Left kidney (tissue), 1 donor: ENCODE measurements at regions not wholly inside any gene's neighbourhood (a gene's known extent, or its start where the extent isn't known, plus 50 kb on each side); places are given as distances from the start of the nearest gene placed in this dataset.
"Not testable (repeated sequence)": the region's sequence is repeated elsewhere in the genome, so short reads cannot be mapped to it uniquely, and the experiment has no call there.

ENCODE experiments used
- DNase-seq: peaks from one replicate; pipeline ENCODE4 v3.0.0-alpha.2; 2013

GRCh38 chr2:4916094-4916493 lies 776.1 kb upstream of the SOX11 start:
- no peak for DNase-seq

DNA sequence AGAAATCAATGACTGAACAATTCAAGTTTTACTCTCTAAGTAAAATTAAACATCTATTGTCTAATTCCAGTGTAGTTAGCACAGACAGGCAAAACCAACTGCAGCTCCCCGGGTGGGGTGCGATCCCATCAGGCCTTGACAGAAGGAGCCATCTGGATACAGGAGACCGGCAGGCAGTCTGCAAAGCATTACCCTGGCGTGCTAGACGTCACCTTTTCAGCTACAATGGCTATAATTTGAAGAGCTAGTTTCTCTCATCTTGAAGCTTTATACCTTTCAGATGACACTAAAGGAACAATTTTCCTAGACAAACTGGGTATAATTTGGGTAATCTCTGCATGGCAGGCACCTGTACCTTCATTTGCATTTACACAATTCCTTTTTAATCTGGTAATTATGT lies 761.5 kb upstream of the SOX11 start:
- no peak for DNase-seq

GRCh38 chr2:4931721-4932365 lies 760.3 kb upstream of the SOX11 start:
- no peak for DNase-seq

- DNase-seq: not testable (repeated sequence)
These were observed 756.9 kb upstream of the SOX11 start for GRCh38 chr2:4935291-4935690.

DNA sequence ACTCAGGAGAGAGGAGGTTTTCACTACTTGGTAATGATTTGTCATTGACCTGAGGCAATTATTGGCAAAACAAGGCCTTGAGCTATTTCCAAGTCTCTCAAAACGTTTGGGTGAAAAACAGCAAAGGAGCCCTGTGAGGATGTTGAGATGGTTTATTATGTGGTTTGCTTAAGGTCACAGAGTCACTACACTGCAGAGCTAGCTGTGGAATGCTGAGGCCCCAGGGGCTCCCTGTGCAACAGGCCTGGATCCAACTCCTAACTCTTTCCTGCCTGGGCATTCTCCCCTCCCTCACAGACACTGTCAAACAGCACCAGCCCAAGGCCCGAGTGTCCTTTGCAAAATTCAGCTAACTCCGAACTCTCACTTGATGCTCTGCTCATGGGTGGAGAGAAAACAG lies 754.6 kb upstream of the SOX11 start:
- no peak for DNase-seq

GRCh38 chr2:4938206-4938605 lies 754.0 kb upstream of the SOX11 start:
- no peak for DNase-seq

DNA sequence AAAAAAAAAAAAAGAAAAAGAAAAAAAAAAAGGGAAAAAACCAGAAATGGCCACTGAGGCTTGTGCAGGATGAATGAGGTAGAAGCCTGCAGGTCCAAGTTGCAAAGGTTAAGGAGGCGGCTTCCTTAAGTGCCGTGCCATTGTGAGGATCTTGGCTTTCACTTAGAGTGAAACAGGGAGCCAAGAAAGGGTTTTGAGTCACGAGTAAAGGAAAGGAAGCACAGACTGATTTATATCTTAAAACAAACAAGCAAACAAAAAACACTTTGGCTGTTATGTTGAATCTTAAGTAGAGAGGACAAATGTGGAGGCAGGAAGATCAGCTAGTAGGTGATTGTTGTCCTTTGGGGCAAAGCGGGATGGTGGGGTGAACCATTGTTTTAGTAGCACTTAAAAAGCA lies 749.7 kb upstream of the SOX11 start:
- no peak for DNase-seq

- DNase-seq: no peak
These were observed 744.3 kb upstream of the SOX11 start for GRCh38 chr2:4947911-4948310.

DNA sequence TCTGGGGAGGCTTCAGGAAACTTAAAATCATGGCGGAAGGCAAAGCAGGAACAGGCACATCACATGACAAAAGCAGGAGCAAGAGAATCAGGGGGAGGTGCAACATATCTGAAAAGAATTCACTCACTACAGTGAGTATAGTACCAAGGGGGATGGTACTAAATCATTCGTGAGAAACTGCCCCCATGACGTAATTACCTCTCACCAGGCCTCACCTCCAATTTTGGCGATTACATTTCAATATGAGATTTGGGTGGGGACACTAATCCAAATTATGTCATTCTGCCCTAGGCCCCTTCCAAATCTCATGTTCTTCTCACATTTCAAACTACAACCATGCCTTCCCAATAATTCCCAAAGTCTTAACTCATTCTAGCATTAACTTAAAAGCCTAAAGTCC lies 740.8 kb upstream of the SOX11 start:
- DNase-seq: no peak

DNA sequence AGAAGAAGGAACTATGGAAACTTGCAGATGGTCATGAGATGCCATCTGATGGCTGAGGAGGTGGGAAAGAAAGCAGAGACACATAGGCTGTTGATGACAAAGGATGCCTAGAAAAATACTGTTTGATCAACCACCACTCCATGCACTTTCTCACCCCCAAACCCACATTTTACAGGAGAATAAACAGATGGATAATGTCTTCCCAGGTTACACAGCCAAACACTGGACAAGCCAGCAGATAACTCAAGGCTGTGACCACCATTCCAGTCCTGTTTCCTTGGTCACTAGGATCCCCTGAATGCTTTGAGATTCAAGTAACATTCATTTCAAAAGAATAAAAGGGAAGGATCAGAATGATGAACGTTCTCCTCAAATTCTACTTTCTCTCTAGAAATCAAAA lies 733.0 kb upstream of the SOX11 start:
- DNase-seq: no peak

DNA sequence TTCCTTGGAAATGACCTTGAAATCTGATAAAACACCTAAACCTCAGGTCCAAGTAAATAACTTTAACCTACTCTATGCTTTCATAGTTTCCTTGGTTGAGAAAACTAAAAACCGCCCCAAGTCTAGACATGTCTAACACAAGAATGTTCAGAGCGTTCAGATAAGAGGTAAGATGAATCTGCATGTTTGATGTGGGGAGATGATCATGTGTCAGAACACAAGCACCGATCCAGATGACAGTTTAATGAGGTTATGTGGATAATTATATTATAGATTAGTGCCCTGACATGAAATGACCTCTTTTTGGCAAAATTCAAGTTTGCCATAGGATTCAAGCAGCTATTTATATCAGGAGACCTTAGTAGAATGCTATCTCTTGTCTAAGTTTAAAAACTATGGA lies 729.8 kb upstream of the SOX11 start:
- DNase-seq: no peak

- no peak for DNase-seq
These were observed 729.1 kb upstream of the SOX11 start for GRCh38 chr2:4963106-4963505.

DNA sequence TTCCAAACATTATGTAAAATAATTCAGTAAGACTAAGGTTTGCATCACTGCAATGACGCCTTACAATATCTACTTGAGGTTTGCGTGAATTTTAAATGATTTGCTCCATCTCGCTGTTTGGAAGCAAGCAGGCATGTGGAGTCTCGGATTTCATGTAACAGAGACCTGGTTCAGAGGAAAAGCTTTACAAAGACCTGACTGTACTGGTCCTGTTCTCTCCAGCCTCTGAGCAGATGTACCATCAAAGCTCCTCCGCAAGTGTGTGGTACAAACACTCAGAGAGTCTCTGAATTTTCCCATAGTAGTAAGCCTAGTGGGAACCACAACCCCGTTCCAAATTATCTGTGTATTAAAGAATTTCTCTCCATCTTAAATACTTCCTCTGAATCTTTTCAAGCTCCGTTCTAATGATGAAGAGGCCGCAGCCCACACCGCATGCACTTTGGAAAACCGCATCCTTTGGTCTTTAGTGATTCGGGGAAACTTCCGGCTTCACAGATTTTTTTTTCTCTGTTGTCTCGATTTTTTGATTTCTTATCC lies 728.1 kb upstream of the SOX11 start:
- DNase-seq: no peak

GRCh38 chr2:4964579-4964978 lies 727.6 kb upstream of the SOX11 start:
- DNase-seq: no peak

- no peak for DNase-seq
These were observed 726.4 kb upstream of the SOX11 start for GRCh38 chr2:4965556-4966320.

DNA sequence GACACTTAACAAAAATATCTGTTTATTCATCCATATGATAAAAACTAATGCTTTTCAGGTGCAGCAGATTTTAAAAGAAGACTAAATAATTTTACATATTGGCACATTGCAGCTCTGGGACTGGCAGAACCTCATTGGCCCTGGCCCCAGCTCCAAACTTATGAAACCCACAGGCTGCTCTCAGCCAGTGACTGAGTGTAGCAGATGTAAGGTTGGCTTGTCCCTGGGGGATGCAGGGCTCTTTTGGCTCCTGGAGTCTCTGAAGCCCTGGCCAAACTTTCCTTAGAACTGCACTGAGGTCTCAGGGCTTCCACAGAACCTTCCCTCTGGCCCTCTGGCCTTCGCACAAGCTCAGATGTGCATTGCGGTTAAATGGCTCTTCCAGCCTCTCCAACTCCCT lies 725.0 kb upstream of the SOX11 start:
- DNase-seq: no peak

GRCh38 chr2:4972472-4972871 lies 719.7 kb upstream of the SOX11 start:
- no peak for DNase-seq

- DNase-seq: no peak
These were observed 718.8 kb upstream of the SOX11 start for GRCh38 chr2:4973354-4973753.

GRCh38 chr2:4973973-4974372 lies 718.2 kb upstream of the SOX11 start:
- no peak for DNase-seq

- no peak for DNase-seq
These were observed 715.8 kb upstream of the SOX11 start for GRCh38 chr2:4976407-4976806.

GRCh38 chr2:4979111-4979510 lies 713.1 kb upstream of the SOX11 start:
- peak; percentile 25 for DNase-seq

- no peak for DNase-seq
These were observed 711.2 kb upstream of the SOX11 start for GRCh38 chr2:4980995-4981394.

- no peak for DNase-seq
These were observed 710.3 kb upstream of the SOX11 start for GRCh38 chr2:4981802-4982409.
